MV-4-11 (cell line): ENCODE measurements at regions not wholly inside any gene's neighbourhood (a gene's known extent, or its start where the extent isn't known, plus 50 kb on each side); places are given as distances from the start of the nearest gene placed in this dataset.
"Not testable (repeated sequence)": the region's sequence is repeated elsewhere in the genome, so short reads cannot be mapped to it uniquely, and the experiment has no call there.

ENCODE experiments used
- DNase-seq: peaks from one replicate; lab custom pipeline; 2025; lab: John Stamatoyannopoulos, UW

DNA sequence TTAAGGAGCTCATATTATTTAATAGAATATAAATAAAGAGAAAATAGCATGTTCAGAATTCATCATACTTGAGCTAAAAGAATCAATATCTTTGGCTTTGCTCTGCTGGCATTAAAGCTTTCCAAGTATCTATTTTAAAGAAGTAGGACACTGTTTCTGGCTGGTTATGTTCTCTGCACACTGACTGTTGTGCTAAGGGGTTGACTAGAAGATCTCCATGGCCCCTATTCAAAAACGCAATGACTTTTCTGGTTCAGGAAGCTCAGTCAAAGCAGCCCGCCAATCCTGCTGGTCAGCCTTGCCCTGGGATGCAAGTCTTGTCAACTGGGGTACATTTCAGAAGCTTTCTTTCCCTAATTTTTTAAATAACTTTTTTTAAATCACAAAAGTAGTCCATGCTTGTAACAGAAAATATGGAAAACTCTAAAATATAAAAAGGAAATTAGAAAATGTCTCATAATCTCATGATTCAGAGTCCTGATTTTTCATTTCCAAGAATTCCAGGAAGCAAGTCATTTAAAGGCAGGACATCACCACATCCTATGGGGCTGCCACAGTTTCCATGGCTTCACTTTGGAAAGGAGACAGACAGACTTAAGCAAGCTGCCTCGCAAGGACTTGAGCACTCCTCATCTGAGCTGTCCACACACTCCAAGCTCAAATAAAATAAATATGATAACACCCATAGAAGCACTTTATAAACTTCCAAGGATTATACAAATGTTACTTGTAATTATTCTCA, 195.1 kb downstream of the TXNL1 start:
- DNase-seq = no peak

- not testable (repeated sequence) for DNase-seq
Measured at GRCh38 chr18:56438480-56438879, 199.9 kb downstream of the TXNL1 start.

GRCh38 chr18:56436651-56437050, 201.7 kb downstream of the TXNL1 start:
- DNase-seq = no peak

GRCh38 chr18:56433919-56434318, 204.5 kb downstream of the TXNL1 start:
- no peak for DNase-seq

DNA sequence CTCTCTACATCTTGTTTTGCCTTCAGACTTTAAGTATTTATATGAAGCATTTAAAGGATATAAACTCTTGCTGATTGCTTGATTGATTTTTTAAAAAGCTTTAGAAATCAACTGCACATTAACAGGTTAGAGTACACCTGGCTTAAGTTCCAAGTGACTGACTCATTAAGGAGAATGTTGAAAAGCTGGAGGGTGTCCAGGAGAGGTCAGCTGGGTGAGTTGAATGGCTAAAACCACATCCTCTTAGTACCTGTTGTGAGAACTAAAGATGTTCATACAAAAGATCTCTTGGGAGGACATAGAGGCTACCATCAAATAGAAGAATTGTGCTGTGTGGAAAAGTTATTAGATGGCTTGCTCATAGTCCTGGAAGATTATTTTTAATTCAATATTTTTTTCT, 206.8 kb downstream of the TXNL1 start:
- no peak for DNase-seq

GRCh38 chr18:56423626-56424025, 214.8 kb downstream of the TXNL1 start:
- DNase-seq = no peak

- DNase-seq = no peak
Measured at GRCh38 chr18:56421647-56422046, 216.7 kb downstream of the TXNL1 start.

- DNase-seq = not testable (repeated sequence)
Measured at GRCh38 chr18:56420868-56421267, 217.5 kb downstream of the TXNL1 start.

DNA sequence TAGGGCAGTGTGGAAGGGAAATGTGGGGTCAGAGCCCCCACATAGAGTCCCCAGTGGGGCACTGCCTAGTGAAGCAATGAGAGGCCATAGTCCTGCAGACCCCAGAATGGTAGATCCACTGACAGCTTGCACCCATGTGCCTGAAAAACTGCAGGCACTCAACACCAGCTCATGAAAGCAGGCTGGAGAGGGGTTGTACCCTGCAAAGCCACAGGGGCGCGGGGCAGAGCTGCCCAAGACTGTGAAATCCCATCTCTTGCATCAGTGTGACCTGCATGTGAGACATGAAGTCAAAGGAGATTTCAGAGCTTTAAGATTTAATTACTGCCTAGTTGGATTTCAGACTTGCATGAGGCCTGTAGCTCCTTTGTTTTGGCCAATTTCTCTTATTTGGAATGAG, 224.0 kb downstream of the TXNL1 start:
- DNase-seq = no peak

- DNase-seq = no peak
Measured at GRCh38 chr18:56413862-56414261, 224.5 kb downstream of the TXNL1 start.

GRCh38 chr18:56412951-56413350, 225.4 kb downstream of the TXNL1 start:
- DNase-seq = no peak

DNA sequence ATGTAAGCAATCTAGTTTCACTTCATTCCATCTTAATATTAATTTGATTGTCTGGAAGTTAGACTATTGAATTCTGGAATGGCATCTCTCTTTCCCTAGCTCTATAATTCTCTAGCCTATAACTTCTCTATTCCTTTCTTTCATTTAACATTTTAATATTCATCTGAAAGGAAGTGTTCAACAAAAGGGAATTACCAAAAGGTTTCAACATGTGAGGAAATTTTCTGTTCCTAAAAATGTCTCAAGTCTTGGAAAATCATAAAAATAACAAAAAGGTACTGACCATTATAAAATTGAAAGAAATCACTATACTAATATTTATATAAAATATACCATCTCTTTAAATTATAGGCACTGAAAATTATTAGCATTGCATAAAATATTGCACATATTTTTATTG, 228.7 kb downstream of the TXNL1 start:
- DNase-seq = no peak

- no peak for DNase-seq
Measured at GRCh38 chr18:56407646-56408180, 230.7 kb downstream of the TXNL1 start.

- peak; percentile 26 for DNase-seq
Measured at GRCh38 chr18:56402872-56403516, 235.4 kb downstream of the TXNL1 start.

DNA sequence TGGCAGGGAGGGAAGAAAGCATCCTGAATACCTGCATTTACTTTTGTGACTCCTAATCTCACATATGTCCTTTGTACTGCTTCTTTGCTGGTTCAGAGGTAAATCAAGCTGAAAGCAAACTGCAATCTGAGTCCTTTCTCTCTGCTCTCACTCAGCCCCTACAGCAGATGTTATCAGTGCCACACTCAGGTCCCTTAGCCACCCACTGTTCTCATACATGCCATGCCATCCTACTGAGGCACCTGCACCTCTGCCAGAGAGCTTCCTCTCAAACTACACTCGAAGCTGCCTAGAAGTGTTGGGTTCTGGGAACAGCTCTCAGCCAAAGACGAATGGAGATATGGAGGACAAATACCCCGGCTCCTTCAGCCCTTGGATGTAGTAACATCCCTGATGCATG, 244.5 kb downstream of the TXNL1 start:
- DNase-seq = no peak

GRCh38 chr18:56391931-56392590, 246.3 kb downstream of the TXNL1 start:
- DNase-seq = no peak

GRCh38 chr18:56390626-56391025, 247.8 kb downstream of the TXNL1 start:
- no peak for DNase-seq

DNA sequence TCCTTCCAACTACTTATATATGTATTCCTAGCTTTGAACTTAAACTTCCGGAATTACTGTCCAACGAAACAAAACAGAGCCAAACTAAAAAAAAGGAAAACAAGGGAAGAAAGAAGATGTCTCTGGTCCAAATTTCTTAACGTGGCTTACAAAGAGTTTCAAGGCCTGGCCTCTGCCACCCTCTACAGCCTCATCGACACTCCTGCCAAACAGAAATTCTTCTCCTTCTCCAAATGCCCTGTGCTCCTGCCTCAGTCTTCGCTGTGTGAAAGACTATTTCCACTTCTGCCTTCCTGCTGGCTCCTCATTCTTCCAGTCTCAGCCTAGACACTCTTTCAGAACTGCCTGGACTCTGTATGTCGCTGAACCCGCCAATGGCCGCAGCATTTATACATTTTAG, 249.2 kb downstream of the TXNL1 start:
- no peak for DNase-seq

- no peak for DNase-seq
Measured at GRCh38 chr18:56388571-56388970, 249.8 kb downstream of the TXNL1 start.

GRCh38 chr18:56386856-56387255, 251.5 kb downstream of the TXNL1 start:
- DNase-seq = no peak

DNA sequence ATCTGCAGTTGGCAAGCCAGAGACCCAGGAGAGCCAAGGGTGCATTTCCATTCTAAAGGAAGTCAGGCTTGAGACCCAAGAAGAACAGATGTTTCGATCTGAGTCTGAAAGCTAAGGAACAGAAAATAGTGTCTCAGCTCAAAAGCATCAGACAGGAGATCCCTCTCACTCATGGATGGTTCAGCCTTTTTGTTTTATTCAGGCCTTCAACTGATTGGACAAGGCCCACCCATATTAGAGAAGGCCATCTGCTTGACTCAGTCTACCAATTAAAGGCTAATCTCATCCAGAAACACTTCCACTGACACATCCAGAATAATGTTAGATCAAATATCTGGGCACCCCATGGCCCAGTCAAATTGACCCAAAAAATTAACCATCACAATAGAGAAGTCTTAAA, 255.0 kb downstream of the TXNL1 start:
- DNase-seq = no peak

- DNase-seq = no peak
Measured at GRCh38 chr18:56382541-56382940, 255.9 kb downstream of the TXNL1 start.

- no peak for DNase-seq
Measured at GRCh38 chr18:56381196-56381595, 257.2 kb downstream of the TXNL1 start.
